Myocyte (in vitro differentiated cells): ENCODE measurements at regions not wholly inside any gene's neighbourhood (a gene's known extent, or its start where the extent isn't known, plus 50 kb on each side); places are given as distances from the start of the nearest gene placed in this dataset.
"Not testable (repeated sequence)": the region's sequence is repeated elsewhere in the genome, so short reads cannot be mapped to it uniquely, and the experiment has no call there.

Source experiments
- DNase-seq: peaks from one replicate; pipeline ENCODE4 v3.0.0-alpha.2; 2012; ENCODE audit warnings: low read depth

DNA sequence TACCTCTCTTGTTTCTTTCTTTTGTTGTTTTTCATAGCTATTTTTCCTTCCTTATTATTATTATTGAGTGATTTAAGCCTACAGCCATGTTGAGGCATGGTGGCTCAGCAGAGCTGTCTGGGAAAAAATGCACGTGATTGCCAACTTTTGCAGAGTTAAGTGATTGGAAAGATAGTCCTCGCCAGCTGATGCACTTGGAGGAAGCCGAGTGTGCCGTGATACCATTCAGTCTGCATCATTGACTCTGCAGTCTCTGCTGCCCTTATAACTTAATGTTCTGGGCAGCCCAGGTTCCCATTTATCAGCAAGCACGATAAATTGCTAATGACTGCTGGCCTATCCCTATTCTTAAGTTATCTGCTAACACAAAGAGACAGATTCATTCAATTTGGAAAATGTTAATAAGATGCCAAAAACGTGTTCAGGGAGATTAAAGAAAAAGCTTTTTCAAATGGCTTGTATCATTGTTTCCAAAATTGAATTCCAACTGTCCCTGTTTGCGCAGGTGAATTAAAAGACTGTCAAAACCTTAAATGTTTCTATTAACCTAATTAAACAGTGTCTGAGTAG is 232.9 kb upstream of the NPY start:
- no peak for DNase-seq

DNA sequence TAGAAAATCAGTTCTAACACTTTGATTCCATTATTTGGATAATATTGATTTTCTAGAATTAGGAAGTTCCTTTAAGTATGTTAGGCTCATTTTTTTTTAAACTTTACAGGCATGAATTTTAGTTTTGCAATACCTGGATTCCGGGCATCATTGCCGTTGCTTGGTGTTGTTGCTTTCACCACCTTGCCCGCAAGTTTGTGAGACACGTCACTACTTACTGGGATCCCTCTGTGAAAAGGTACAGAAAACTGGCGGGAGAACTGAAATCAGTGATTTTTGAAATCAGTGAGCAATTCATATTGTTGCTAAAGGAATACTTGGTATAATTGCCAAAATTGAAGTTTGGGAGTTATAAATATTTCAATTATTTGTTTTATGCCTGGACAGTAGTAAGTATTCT is 232.3 kb upstream of the NPY start:
- DNase-seq = no peak

DNA sequence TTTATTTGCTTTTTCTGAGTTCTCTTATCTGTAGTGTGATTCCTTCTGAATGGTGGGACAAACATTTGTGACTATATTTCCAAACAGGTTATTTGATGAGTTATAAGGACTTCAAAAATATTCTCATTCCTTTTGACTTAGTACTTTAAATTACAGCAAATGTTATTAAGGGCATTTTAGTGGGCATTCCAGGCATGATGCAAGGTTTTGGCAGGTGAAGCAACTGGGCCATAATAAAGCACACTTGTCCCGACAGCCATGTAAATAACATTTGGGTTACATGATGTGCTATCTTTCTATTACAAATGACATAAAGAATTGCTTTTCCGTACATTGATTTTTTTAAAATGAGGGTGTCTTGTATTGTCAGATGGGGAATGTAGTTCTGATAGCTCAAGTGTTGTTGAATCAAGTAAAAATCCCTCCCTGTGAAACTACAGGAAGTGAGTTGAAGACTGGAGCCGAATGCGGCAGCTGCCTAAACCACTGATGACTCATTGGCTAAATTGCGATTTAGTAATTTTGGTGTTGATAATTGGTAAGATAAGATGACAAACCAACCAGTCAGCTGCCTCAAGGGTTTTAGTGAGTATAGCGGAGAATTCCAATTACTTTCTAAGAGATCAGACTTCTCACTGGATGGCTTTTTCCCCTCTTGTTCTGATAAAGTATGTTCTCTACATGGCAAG is 231.3 kb upstream of the NPY start:
- DNase-seq = peak; percentile 95

DNA sequence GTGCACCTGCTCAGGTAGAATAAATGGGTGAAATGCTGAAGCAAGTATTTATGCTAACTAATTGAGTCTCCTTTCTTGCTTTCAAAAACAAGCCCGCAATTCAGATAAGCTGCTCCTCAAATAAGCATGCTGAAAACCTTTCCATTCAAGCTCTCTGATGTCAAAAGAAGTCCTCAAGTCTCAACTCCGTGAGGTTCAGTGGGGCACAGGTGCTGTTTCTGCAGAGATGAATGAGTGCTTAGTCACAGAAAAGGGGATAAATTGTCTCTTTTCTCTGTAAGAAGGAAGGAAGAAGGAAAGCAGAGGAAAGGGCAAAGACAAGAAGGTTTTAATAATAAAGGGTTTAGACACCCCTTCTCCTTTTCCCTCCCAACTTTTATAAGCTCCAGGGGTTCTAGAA is 229.8 kb upstream of the NPY start:
- no peak for DNase-seq

DNA sequence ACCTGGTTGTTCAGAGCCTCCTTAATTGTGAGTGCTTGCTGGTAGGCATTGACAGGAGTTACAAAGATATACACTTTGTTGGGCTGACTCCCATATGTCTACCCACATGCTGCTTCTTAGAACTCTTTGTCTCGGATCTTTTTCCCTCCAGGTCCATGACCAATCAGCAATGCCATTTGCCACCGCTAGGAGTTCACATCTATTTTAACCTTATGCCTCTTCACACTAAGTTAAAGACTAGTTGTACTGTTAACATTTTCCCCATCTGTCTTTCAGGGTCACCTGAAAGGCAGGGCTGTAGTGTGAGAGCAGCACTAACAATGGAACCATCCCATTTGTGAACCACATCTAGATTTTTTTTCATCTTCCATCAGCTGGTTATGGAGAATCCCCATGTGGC is 226.7 kb upstream of the NPY start:
- no peak for DNase-seq

DNA sequence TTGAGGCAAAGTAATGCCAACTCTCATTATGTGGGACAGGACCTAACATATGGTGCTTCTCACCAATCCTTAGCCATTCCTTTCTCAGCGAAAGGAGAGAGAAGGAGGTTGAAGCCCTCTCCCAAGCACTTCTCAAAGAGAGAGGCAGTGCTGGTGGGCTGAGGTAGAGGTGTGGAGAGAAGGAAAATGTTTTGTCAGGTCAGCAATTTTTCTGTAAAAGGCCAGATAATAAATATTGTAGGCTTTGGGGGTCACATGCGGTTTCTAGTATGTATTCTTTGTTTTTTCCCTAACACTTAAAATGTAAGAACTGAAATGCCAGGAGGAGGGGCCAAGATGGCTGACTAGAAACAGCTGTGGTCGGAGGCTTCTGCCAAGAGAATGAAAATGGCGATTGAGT is 225.0 kb upstream of the NPY start:
- DNase-seq = no peak

DNA sequence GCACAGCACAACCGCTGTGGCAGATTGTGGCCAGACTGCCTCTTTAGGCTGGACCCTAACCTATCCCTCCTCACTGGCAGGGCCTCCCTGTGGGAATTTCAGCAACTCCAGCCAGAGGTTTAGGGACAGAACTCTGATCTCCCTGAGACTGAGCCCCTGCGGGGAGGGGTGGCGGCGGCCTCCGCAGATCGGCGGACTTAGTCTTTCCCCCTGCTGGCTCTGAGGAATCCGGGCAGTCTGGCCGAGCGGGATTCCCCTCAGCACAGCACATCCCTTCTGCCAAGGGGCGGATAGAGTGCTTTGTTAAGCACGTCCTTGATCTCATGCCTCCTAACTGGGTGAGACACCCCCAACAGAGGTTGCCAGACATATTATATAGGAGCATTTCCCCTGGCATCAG is 224.2 kb upstream of the NPY start:
- DNase-seq = no peak

DNA sequence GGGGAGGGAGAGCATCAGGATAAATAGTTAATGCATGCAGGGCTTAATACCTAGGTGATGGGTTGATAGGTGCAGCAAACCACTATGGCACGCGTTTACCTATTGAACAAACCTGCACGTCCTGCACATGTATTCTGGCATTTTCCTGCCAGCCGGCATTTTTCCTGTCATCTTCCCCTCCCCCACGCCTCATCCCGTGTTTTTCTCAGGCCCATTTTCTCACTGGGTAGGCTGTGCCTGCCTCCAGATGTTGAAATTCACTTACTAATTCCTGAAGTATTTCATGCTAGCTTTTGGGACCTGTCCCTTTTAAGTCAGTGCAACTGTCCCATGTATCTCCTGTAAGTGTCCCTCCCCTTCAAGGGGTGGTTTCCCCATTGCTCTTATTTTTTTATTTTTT is 220.3 kb upstream of the NPY start:
- DNase-seq = no peak

DNA sequence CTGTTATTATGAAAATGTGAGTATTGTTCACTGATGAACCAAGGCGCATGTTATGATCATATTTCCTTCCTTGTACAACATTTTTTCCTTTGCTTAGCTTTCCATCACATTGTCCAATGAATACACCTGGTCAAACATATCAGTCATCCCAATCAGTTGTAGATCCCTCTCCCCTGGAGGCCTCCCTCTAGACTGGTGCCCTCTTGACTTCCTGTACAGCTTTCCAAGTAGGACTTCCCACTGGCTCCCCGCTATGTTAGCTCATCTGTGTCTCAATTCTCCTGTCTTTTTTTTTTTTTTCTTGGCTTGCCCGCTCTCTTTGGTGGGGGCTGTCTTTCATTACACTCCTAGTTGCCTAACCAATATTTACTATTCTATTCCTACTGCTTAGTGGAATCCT is 214.2 kb upstream of the NPY start:
- no peak for DNase-seq

DNA sequence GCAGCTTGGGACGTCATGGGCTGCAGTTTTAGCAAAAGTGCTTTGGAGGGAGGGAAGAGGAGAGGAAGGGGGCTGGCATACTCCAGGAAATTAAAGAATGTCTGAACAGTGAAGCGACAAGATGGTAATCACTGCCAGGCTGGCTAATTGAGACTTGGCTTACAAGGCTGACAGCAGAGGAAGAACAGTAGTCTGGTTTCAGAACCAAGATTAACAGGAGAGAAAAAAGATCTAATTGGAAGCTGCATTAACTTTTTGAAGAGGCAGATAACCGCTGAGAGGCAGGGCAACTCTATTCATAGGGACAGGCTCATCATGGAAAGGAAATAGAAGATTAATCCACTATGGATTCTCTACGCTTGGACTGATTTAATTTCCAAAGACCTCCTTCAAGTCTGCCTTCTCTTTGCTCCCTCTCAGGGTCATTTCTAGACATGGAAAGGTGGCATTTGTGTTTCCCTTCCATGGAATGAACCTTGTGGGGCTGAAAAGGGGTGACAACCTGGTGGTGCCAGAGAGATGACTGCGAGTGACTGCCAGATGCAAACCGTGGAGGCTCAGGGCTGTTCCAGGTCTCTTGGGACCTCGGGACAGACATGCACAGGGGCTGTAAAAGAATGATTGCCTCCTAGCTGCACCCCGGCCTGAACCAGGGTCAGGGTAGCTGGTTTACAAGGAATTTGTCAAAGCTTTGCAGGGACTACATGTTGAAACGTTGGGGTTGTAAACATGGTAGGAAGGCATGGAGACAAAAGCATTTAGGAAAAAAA is 210.2 kb upstream of the NPY start:
- no peak for DNase-seq

DNA sequence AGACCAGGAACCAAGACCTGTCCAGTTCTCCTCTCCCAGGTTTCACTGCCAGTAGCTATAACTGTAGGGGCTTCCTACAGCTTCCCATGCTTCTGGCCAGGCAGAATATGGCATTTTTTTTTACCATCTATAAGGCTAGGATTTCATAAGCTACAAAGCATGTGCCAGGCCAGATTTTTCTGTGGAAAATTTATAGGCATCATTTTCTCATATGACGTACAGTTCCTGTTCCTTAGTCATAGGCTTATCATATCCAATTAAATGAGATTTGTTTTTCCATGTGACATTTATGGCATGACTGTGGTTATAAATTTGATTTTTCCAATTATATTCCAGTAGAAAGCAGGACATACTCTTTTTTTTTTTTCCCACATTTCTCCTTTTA is 208.6 kb upstream of the NPY start:
- DNase-seq = no peak

DNA sequence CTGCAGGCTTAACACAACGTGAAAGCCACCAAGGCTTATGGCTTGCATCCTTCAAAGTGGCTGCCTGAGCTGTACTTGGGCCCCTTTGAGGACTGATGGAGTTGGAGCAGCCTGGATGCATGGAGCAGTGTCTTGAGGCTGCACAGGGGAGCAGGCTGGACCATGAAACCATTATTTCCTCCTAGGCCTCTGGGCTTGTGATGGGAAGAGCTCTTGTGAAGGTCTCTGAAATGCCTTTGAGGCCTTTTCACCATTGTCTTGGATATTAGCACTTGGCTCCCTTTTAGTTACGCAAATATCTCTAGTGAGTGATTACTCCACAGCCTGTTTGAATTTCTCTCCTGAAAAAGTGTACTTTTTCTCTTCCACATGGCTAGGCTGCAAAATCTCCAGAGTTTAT is 201.2 kb upstream of the NPY start:
- no peak for DNase-seq

DNA sequence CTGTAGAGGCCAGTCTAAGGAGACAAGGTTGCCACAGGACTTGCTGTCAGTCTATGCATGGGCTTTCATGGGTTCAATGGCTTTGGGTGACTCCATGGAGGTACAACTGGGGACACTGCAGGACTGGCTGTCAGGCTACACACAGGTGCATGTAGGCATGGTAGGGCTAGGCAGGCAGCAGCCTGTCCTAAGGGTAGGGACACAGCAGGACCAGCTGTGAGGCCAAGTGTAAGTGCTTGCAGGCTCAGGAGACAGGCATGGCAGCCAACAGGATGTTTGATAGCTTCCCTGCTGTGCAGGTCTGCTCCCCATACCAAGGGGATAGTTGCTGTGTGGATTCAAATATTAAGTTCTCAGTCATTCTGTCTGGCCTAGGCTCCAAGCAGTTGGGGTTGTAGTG is 181.0 kb upstream of the NPY start:
- DNase-seq = no peak

DNA sequence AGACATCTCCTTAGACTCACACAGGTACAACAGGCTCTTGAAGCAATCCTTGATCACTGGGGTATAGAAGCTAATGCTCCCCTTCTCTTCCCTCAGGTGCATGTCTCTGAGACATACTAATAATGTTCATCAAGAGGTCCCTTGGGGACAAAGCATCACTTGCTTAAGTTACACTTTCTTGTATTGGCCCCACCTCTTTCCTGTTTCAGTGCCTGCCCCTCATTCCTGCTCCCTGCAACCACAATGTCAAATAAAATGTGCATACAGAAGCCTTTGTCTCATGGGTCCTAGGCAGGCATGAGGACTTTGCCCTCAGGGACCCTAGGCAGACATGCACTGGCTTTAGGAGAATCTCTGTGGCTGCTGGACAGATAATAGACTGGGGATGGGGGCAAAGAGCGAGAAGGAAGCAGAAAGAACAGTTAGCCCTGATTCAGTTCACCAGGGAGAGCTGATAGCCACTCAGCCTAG is 175.0 kb upstream of the NPY start:
- DNase-seq = no peak

DNA sequence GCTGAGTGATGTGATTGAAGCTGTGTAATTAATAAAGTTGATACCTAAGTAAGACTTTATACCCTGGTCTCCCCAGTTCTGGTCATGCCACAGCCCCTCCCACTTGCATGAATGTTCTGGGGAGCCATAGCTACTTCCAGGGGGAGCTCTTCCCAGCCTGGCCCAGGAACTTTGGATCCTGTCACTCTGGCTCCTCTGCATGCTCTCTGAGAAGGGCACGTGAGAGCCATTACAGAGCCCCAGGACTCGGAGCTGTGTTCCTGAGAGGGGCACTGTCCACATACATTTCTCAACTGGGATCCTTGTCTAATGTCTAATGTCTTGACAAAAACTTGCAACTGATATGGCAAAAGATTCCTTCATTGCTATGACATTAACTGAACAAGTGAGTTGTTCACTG is 173.9 kb upstream of the NPY start:
- DNase-seq = no peak

DNA sequence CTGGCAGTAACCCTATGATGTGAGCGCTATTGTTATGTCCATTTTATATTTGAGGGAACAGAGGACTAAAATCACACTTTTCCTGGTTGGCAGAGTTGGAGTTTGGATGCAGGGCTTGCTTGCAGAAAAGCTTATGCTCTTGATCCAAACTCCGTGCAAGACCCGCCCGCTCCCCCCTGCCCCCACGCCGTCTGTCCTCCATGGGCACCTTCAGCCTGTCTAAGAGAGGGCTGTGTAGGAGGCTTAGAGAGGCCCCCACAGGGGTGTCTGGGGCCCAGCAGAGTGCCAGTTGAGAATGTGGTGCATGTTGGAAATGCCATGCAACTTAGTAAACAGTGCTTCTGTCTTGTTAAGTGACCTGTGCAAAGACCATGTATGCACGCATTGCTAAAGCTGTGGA is 170.5 kb upstream of the NPY start:
- DNase-seq = no peak

DNA sequence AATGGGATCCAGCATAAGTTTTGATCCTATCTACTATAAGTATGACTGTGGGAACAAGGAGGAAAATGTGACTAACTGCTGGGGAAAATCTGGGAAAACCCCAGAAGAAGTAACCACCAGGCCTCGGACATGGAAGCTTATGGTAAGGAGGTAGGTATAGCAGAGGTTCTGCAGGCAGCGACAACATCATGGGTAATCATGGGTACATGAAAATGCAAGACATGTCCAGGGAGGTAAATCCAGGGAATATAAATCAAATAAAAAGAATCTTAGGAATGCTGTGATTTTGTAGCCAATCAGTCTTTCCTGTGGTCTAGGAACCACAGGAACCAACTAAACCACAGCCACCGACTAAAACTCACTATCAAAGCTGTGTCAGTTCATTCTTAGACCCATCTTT is 168.3 kb upstream of the NPY start:
- DNase-seq = no peak

DNA sequence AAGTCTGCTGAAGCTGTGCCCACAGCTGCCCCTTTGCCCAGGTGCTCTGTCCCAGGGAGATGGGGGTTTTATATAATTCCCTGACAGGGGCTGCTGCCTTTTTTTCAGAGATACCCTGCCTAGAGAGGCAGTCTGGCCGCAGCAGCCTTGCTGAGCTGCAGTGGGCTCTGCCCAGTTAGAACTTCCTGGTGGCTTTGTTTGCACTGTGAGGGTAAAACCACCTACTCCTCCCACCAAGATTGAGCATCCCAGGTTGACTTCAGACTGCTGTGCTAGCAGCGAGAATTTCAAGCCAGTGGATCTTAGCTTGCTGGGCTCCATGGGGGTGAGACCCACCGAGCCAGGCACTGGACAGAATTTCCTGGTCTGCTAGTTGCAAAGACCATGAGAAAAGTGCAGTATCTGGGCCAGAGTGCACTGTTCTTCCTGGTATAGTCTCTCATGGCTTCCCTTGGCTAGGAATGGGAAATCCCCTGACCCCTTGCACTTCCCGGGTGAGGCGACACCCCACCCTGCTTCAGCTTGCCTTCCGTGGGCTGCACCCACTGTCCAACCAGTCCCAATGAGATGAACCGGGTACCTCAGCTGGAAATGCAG is 166.0 kb upstream of the NPY start:
- DNase-seq = not testable (repeated sequence)

DNA sequence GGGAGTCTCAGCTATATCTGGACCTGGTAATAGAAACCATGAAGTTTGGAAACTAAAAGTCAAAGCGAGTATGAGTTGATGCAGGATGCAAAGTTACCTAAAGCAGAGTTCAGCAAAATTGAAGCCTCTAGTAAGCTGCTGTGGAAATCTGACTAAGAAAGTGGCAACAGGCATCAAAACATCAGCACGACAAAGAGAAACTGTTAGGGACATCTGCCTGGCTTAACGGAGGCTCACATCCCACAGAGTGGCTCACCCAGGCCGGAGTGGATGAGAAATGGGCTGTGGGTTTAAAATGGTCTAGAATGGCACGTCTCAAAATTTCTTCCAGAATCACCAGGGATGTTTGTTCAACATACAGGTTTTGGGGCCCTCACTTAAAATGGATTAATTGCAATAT is 164.1 kb upstream of the NPY start:
- DNase-seq = no peak

DNA sequence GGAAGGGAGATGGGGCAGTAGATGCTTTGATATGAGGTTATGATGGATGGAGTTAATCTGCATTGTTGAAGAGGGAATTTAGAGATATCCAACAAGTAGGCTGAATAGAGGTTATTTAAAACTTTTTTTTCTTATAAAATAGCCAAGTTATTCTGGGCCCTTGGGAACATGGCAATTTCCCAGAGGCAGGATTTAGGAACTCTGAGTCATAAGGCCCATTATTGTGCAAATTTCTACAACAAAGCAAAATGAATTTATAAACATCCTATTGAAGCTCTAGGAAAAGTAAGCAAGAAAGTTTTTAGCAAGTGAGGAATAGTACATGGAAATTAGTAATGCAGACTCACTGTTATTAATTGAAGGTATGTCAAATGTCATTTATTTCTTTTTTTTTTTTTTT is 160.9 kb upstream of the NPY start:
- peak; percentile 63 for DNase-seq

DNA sequence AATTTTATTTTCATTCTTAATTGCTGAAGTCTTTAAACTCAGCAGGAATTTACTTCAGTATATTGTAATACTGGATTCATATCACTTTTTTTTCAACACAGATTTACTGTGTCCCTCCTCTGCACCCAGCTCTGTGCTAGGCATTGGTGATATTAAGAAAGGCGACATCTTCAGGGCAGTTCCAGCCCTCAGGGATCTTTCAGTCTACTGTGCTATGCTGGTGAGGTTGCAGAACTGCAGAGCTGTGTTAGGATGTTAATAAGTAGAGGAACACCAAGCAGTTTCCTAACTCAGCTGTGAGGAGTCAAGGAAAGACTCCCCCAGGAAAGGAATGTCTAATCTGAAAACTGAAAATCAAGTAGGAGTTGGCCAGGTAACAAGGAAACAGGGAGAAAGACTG is 158.2 kb upstream of the NPY start:
- no peak for DNase-seq

DNA sequence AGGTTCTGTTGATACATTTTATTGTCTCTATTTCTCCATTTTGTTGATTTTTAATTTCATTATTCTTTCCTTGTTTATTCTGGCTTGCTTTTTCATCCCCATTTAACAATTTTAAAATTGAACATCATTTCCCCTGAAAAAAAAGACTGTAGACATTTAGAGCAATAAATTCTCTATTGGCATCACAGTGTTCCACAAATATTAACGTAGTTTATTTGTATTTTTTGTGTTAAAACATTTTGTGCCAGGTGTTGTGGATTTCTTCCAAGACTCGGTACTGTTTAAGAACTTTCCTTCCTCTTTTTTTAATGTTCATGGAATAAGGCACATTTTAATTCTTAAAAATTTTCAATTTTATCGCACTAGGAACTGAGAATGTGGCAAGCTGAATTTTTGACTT is 156.1 kb upstream of the NPY start:
- DNase-seq = no peak
